GM23248 (cell line): ENCODE measurements at regions not wholly inside any gene's neighbourhood (a gene's known extent, or its start where the extent isn't known, plus 50 kb on each side); places are given as distances from the start of the nearest gene placed in this dataset.

Experiments
- DNase-seq: peaks from one replicate; pipeline ENCODE4 v3.0.0-alpha.2; 2015
- H2AFZ ChIP-seq: fragments of 200-600 bp; sonication (generic); 2 replicates; pipeline ENCODE4 v1.6.1; 2016; ENCODE audit warnings: antibody characterized with exemption
- H3F3A ChIP-seq: fragments of 200-600 bp; sonication (generic); 2 replicates; pipeline ENCODE4 v1.6.1; 2016; ENCODE audit warnings: mild to moderate bottlenecking, antibody characterized with exemption, mixed run types; ENCODE audit not compliant: insufficient read depth
- H3K27ac ChIP-seq: fragments of 200-600 bp; sonication (generic); 2 replicates; pipeline ENCODE4 v1.5.1; 2016; ENCODE audit warnings: mild to moderate bottlenecking
- H3K27me3 ChIP-seq: fragments of 200-600 bp; sonication (generic); replicated peaks from 2 replicates; pipeline ENCODE4 v1.6.1; 2016; ENCODE audit warnings: mild to moderate bottlenecking; ENCODE audit not compliant: insufficient read depth
- H3K36me3 ChIP-seq: fragments of 200-600 bp; sonication (generic); 2 replicates; pipeline ENCODE4 v1.6.1; 2016; ENCODE audit warnings: low read depth, mild to moderate bottlenecking
- H3K4me1 ChIP-seq: fragments of 200-600 bp; sonication (generic); 2 replicates; pipeline ENCODE4 v1.6.1; 2016; ENCODE audit warnings: mild to moderate bottlenecking; ENCODE audit not compliant: insufficient read depth
- H3K4me2 ChIP-seq: fragments of 200-600 bp; sonication (generic); one replicate; pipeline ENCODE4 v1.6.1; 2016; ENCODE audit warnings: mild to moderate bottlenecking; ENCODE audit not compliant: unreplicated experiment
- H3K4me3 ChIP-seq: fragments of 200-600 bp; sonication (generic); 2 replicates; pipeline ENCODE4 v1.5.1; 2016; ENCODE audit warnings: mild to moderate bottlenecking
- H3K79me2 ChIP-seq: fragments of 200-600 bp; sonication (generic); 2 replicates; pipeline ENCODE4 v1.6.1; 2016; ENCODE audit warnings: mild to moderate bottlenecking; ENCODE audit not compliant: insufficient read depth
- H3K9ac ChIP-seq: fragments of 200-600 bp; sonication (generic); 2 replicates; pipeline ENCODE4 v1.6.1; 2016; ENCODE audit warnings: mild to moderate bottlenecking
- H3K9me2 ChIP-seq: fragments of 200-600 bp; sonication (generic); 2 replicates; pipeline ENCODE4 v1.6.1; 2016; ENCODE audit warnings: mixed run types, mild to moderate bottlenecking, moderate library complexity; ENCODE audit not compliant: insufficient read depth
- H3K9me3 ChIP-seq: fragments of 200-600 bp; sonication (generic); one replicate; pipeline ENCODE4 v1.6.1; 2017; ENCODE audit warnings: low read depth
- H4K20me1 ChIP-seq: fragments of 200-600 bp; sonication (generic); 2 replicates; pipeline ENCODE4 v1.6.0; 2016; ENCODE audit not compliant: insufficient read depth
- EZH2 ChIP-seq: fragments of 200-600 bp; sonication (generic); IDR thresholded peaks from 2 replicates; pipeline ENCODE4 v1.6.1; 2018; ENCODE audit warnings: antibody characterized with exemption, mild to moderate bottlenecking; ENCODE audit not compliant: insufficient read depth, poor library complexity, severe bottlenecking
- EZH2phosphoT487 ChIP-seq: fragments of 200-600 bp; sonication (generic); IDR thresholded peaks from 2 replicates; pipeline ENCODE4 v1.6.1; 2018; ENCODE audit warnings: antibody characterized with exemption, moderate library complexity, mild to moderate bottlenecking, low read depth; ENCODE audit not compliant: insufficient read depth
- WGBS, 2 experiments: methylation state at CpG; one replicate each; pipeline ENCODE4 v1.1.6; 2015 to 2017; ENCODE audit warnings: low lambda C conversion rate in 2 of 2, low coverage in 1 of 2; ENCODE audit errors: missing lambda C conversion rate in 2 of 2; 5-methylcytosine and 5-hydroxymethylcytosine counted together
- in situ Hi-C: fragments of 300-500 bp; cut with MboI; formaldehyde crosslinking; loops from 2 replicates; pipeline ENCODE4 v1.15.0; 2020

GRCh38 chr10:60728056-60728455 is 50.2 kb upstream of the CDK1 start:
- no peak overlapping the region for H3K4me3 ChIP-seq
- no peaks in the 10 kb centered on the region for H3K9me3 ChIP-seq
- in situ Hi-C loops: no loop called here
- H4K20me1 ChIP-seq: no peaks in the 10 kb centered on the region
- no peak overlapping the region for H3K4me2 ChIP-seq
- no peak overlapping the region for H2AFZ ChIP-seq
- DNase-seq: no peak
- WGBS, 2 experiments: 52 to 56% methylated on average over 5 of the region's 5 CpGs
- no peaks in the 10 kb centered on the region for H3F3A ChIP-seq
- TF ChIP-seq EZH2phosphoT487: no peak
- TF ChIP-seq EZH2: no peak
- H3K27ac ChIP-seq: no peak overlapping the region
- H3K9me2 ChIP-seq: no peaks in the 10 kb centered on the region
- no peaks in the 10 kb centered on the region for H3K4me1 ChIP-seq
- H3K79me2 ChIP-seq: no peaks in the 10 kb centered on the region
- no peak overlapping the region for H3K9ac ChIP-seq
- H3K36me3 ChIP-seq: no peaks in the 10 kb centered on the region
- peaks cover 40% of the 10 kb centered on the region for H3K27me3 ChIP-seq

GRCh38 chr10:60726257-60726656 is 52.0 kb upstream of the CDK1 start:
- H3F3A ChIP-seq: no peaks in the 10 kb centered on the region
- no peaks in the 10 kb centered on the region for H3K9me2 ChIP-seq
- H3K9me3 ChIP-seq: no peaks in the 10 kb centered on the region
- no peak overlapping the region for H3K4me3 ChIP-seq
- in situ Hi-C loops: no loop called here
- H2AFZ ChIP-seq: no peak overlapping the region
- H3K27me3 ChIP-seq: peaks cover 22% of the 10 kb centered on the region
- no peaks in the 10 kb centered on the region for H3K79me2 ChIP-seq
- no peaks in the 10 kb centered on the region for H3K36me3 ChIP-seq
- H3K9ac ChIP-seq: no peak overlapping the region
- TF ChIP-seq EZH2phosphoT487 (no peak), EZH2 (no peak)
- DNase-seq: no peak
- no peak overlapping the region for H3K4me2 ChIP-seq
- no peaks in the 10 kb centered on the region for H4K20me1 ChIP-seq
- no peak overlapping the region for H3K27ac ChIP-seq
- no peaks in the 10 kb centered on the region for H3K4me1 ChIP-seq

GRCh38 chr10:60722623-60723022 is 55.7 kb upstream of the CDK1 start:
- Histone ChIP-seq H4K20me1 (no peaks in the 10 kb centered on the region), H3F3A (no peaks in the 10 kb centered on the region), H3K4me1 (no peaks in the 10 kb centered on the region), H3K27me3 (peaks cover 12% of the 10 kb centered on the region), H3K9ac (no peak overlapping the region), H2AFZ (no peak overlapping the region), H3K36me3 (no peaks in the 10 kb centered on the region), H3K9me3 (no peaks in the 10 kb centered on the region), H3K4me3 (no peak overlapping the region), H3K4me2 (no peak overlapping the region), H3K9me2 (no peaks in the 10 kb centered on the region), H3K27ac (no peak overlapping the region), H3K79me2 (no peaks in the 10 kb centered on the region)
- in situ Hi-C loops: no loop called here
- no peak for DNase-seq
- 22 to 30% methylated on average over 3 of the region's 3 CpGs for WGBS, 2 experiments
- no peak for TF ChIP-seq EZH2
- no peak for TF ChIP-seq EZH2phosphoT487

GRCh38 chr10:60719721-60720120 is 58.6 kb upstream of the CDK1 start:
- TF ChIP-seq EZH2phosphoT487 (no peak), EZH2 (no peak)
- Histone ChIP-seq H3K9ac (no peak overlapping the region), H3K4me2 (no peak overlapping the region), H3K9me2 (no peaks in the 10 kb centered on the region), H3K4me3 (no peak overlapping the region), H3K27me3 (peaks cover 5% of the 10 kb centered on the region; the same call in 1 of the 2 replicates), H3K4me1 (no peaks in the 10 kb centered on the region), H2AFZ (no peak overlapping the region), H3F3A (no peaks in the 10 kb centered on the region), H3K27ac (no peak overlapping the region), H3K79me2 (no peaks in the 10 kb centered on the region), H4K20me1 (no peaks in the 10 kb centered on the region), H3K36me3 (no peaks in the 10 kb centered on the region), H3K9me3 (no peaks in the 10 kb centered on the region)
- no peak for DNase-seq
- WGBS, 2 experiments: 8 to 12% methylated on average over 1 of the region's 1 CpG
- in situ Hi-C loops: no loop called here

GRCh38 chr10:60718886-60719285 is 59.4 kb upstream of the CDK1 start:
- Histone ChIP-seq H4K20me1 (no peaks in the 10 kb centered on the region), H3K9me3 (no peaks in the 10 kb centered on the region), H3K79me2 (no peaks in the 10 kb centered on the region), H3F3A (no peaks in the 10 kb centered on the region), H3K9me2 (no peaks in the 10 kb centered on the region), H3K4me2 (no peak overlapping the region), H2AFZ (no peak overlapping the region), H3K4me1 (no peaks in the 10 kb centered on the region), H3K36me3 (no peaks in the 10 kb centered on the region), H3K4me3 (no peak overlapping the region), H3K9ac (no peak overlapping the region), H3K27me3 (peaks cover 5% of the 10 kb centered on the region; the same call in 1 of the 2 replicates), H3K27ac (no peak overlapping the region)
- in situ Hi-C loops: no loop called here
- DNase-seq: no peak
- 0% methylated on average over 1 of the region's 1 CpG for WGBS, 2 experiments
- TF ChIP-seq EZH2 (no peak), EZH2phosphoT487 (no peak)
